HUES64 (cell line): ENCODE measurements at regions not wholly inside any gene's neighbourhood (a gene's known extent, or its start where the extent isn't known, plus 50 kb on each side); places are given as distances from the start of the nearest gene placed in this dataset.
"Not testable (repeated sequence)": the region's sequence is repeated elsewhere in the genome, so short reads cannot be mapped to it uniquely, and the experiment has no call there.

Experiments used
- H3K27ac ChIP-seq: 2 replicates; pipeline ENCODE4 v1.7.0; 2013; ENCODE audit warnings: low read depth, low read length, inconsistent platforms
- H3K27me3 ChIP-seq: 2 replicates; pipeline ENCODE4 v1.6.1; 2013; ENCODE audit warnings: mild to moderate bottlenecking, low read length; ENCODE audit not compliant: insufficient read depth
- H3K36me3 ChIP-seq: 2 replicates; pipeline ENCODE4 v1.6.1; 2013; ENCODE audit warnings: mild to moderate bottlenecking, low read length; ENCODE audit not compliant: insufficient read depth
- H3K4me1 ChIP-seq: 2 replicates; pipeline ENCODE4 v1.6.1; 2013; ENCODE audit warnings: mild to moderate bottlenecking, low read length, moderate library complexity; ENCODE audit not compliant: insufficient read depth
- H3K4me3 ChIP-seq: 2 replicates; pipeline ENCODE4 v1.5.1; 2013; ENCODE audit warnings: mild to moderate bottlenecking, low read length, moderate library complexity
- H3K9ac ChIP-seq: 2 replicates; pipeline ENCODE4 v1.6.1; 2013; ENCODE audit warnings: mild to moderate bottlenecking, low read depth, low read length
- H3K9me3 ChIP-seq: 2 replicates; pipeline ENCODE4 v1.6.1; 2013; ENCODE audit warnings: low read depth, low read length; ENCODE audit not compliant: insufficient read depth
- WGBS: fragments of 150-250, 120-280 bp; methylation state at CpG from one replicate; pipeline ENCODE4 v1.1.7; 2013; ENCODE audit warnings: missing lambda C conversion rate; 5-methylcytosine and 5-hydroxymethylcytosine counted together

DNA sequence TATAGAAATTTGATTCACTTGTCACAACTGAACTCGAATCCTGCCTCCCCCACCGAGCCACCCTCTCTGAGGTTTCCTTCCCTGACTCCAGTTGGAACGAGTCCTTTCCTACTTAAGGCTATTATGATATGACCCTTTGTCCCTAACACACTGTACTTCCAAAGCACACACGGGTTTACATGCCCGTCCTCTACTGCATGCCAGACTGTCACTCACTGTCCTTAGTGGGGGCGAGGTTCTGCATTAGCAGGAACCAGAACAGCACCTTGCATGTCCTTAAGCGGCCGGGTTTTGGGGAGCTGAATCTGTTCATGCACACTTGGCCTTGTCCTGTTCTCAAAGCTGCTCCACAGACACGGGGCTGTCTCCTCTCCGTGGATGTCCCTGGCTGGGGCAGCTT lies 164.6 kb upstream of the KCNJ6 start:
- Histone ChIP-seq H3K4me1 (no peaks in the 10 kb centered on the region), H3K27ac (no peak overlapping the region), H3K27me3 (no peaks in the 10 kb centered on the region), H3K36me3 (no peaks in the 10 kb centered on the region), H3K9me3 (no peaks in the 10 kb centered on the region), H3K4me3 (no peak overlapping the region), H3K9ac (no peak overlapping the region)
- WGBS = 91% methylated on average over 10 of the region's 10 CpGs

- Histone ChIP-seq H3K27ac (no peak overlapping the region), H3K36me3 (no peaks in the 10 kb centered on the region), H3K4me3 (no peak overlapping the region), H3K4me1 (no peaks in the 10 kb centered on the region), H3K9ac (no peak overlapping the region), H3K9me3 (no peaks in the 10 kb centered on the region), H3K27me3 (no peaks in the 10 kb centered on the region)
- WGBS = 96% methylated on average over 9 of the region's 9 CpGs
Measured at GRCh38 chr21:38081708-38082107, 165.5 kb upstream of the KCNJ6 start.

- Histone ChIP-seq H3K9me3 (no peaks in the 10 kb centered on the region), H3K27ac (no peak overlapping the region), H3K9ac (no peak overlapping the region), H3K36me3 (no peaks in the 10 kb centered on the region), H3K4me3 (no peak overlapping the region), H3K4me1 (no peaks in the 10 kb centered on the region), H3K27me3 (no peaks in the 10 kb centered on the region)
- WGBS = 93% methylated on average over 3 of the region's 4 CpGs
Measured at GRCh38 chr21:38082936-38083485, 166.8 kb upstream of the KCNJ6 start.

DNA sequence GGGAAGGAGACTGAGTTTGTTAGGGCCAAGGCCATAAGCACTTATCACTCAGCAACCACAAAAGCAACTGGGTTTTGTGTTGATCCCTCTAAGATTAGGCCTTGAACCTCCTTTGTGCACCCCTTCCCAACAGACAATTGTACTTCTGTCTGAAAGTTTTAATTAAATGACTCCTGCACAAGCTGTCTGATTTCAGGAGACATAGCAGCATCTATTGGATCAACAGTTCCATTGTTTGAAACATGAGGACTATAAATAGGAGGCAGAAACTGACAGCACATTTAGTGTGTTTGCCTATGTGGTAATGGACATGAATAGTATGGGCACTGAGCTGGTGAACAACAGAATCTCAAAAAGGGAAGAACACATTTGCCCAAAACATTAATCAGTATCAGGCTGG lies 167.3 kb upstream of the KCNJ6 start:
- no peak overlapping the region for H3K27ac ChIP-seq
- no peak overlapping the region for H3K4me3 ChIP-seq
- H3K4me1 ChIP-seq = no peaks in the 10 kb centered on the region
- H3K36me3 ChIP-seq = no peaks in the 10 kb centered on the region
- H3K27me3 ChIP-seq = no peaks in the 10 kb centered on the region
- H3K9ac ChIP-seq = no peak overlapping the region
- no peaks in the 10 kb centered on the region for H3K9me3 ChIP-seq

DNA sequence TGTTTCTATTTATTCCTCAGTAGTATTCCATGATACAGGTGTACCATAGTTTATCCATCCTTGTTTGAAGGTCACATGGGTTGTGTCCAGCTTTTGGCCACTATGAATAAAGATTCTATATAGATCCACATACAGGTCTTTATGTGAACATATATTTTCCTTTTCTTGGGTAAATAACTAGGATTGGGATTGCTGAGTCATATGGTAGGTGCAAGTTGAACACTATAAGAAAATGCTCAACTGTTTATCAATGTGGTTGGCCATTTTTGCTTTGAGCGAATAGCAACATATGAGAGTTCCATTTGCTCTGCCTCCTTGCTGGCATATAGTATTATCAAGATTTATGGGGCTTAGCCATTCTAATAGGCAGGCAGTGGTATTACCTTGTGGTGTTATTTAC lies 170.2 kb upstream of the KCNJ15 start:
- WGBS = 89% methylated on average over 1 of the region's 1 CpG
- Histone ChIP-seq H3K4me3 (no peak overlapping the region), H3K4me1 (no peaks in the 10 kb centered on the region), H3K27me3 (no peaks in the 10 kb centered on the region), H3K9ac (no peak overlapping the region), H3K9me3 (no peaks in the 10 kb centered on the region), H3K36me3 (no peaks in the 10 kb centered on the region), H3K27ac (no peak overlapping the region)

GRCh38 chr21:38088916-38089762 lies 167.7 kb upstream of the KCNJ15 start:
- Histone ChIP-seq H3K4me1 (no peaks in the 10 kb centered on the region), H3K9me3 (no peaks in the 10 kb centered on the region), H3K4me3 (no peak overlapping the region), H3K36me3 (no peaks in the 10 kb centered on the region), H3K27ac (no peak overlapping the region), H3K27me3 (no peaks in the 10 kb centered on the region), H3K9ac (no peak overlapping the region)
- WGBS = 97% methylated on average over 13 of the region's 13 CpGs

- Histone ChIP-seq H3K36me3 (no peaks in the 10 kb centered on the region), H3K4me3 (no peak overlapping the region), H3K27ac (no peak overlapping the region), H3K27me3 (no peaks in the 10 kb centered on the region), H3K4me1 (no peaks in the 10 kb centered on the region), H3K9me3 (no peaks in the 10 kb centered on the region), H3K9ac (no peak overlapping the region)
- 89% methylated on average over 6 of the region's 6 CpGs for WGBS
Measured at GRCh38 chr21:38089763-38090046, 167.1 kb upstream of the KCNJ15 start.

- H3K27me3 ChIP-seq, H3K36me3 ChIP-seq, H3K9ac ChIP-seq, H3K4me1 ChIP-seq, H3K4me3 ChIP-seq, H3K9me3 ChIP-seq, H3K27ac ChIP-seq: not testable (repeated sequence)
- no CpG with 5 or more reads among the region's 2 CpGs for WGBS
Measured at GRCh38 chr21:38091061-38091460, 165.7 kb upstream of the KCNJ15 start.

DNA sequence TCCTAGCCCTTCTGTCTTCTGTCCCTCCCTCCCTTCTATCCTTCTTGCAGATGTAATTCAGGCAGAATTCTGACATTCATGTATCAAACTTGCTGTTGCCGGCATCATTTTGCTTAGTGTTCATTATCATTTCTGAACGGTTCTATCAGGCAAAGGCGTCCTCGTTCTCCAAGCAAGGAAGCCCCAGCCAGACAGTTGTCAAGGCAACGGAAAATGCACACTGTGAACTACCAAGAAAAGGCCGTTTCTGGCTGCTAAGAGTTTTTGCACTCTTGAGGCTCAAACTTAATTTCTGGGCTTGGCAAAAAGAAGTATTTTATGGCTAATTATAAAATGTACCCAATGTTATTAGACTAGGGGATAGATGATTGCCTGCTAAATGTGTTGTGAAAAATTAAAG lies 164.7 kb upstream of the KCNJ15 start:
- no peaks in the 10 kb centered on the region for H3K4me1 ChIP-seq
- no peaks in the 10 kb centered on the region for H3K9me3 ChIP-seq
- no peak overlapping the region for H3K9ac ChIP-seq
- no peak overlapping the region for H3K4me3 ChIP-seq
- 87% methylated on average over 6 of the region's 6 CpGs for WGBS
- H3K27ac ChIP-seq = no peak overlapping the region
- H3K27me3 ChIP-seq = no peaks in the 10 kb centered on the region
- no peaks in the 10 kb centered on the region for H3K36me3 ChIP-seq

DNA sequence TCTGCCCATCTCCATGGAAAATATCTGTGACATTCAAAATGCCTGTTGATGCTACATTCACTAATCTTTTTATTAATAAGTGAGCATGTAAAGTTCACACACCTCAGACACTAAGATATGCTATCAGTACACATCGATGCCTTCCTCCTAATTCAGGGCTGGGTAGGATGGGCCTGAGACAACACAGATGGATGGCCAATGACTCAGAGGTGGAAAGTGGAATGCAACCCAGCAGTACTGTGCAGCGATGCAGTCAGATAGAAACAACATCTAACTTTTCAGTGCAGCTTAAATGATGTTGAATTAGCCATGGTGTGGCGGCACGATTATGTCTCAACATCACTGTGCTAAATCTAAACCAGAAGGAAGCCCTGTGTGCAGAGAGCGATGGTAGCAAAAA lies 161.6 kb upstream of the KCNJ15 start:
- 87% methylated on average over 4 of the region's 5 CpGs for WGBS
- no peak overlapping the region for H3K9ac ChIP-seq
- peaks cover 13% of the 10 kb centered on the region; the same call in 1 of the 2 replicates for H3K9me3 ChIP-seq
- no peak overlapping the region for H3K27ac ChIP-seq
- no peaks in the 10 kb centered on the region for H3K27me3 ChIP-seq
- no peaks in the 10 kb centered on the region for H3K36me3 ChIP-seq
- H3K4me3 ChIP-seq = no peak overlapping the region
- H3K4me1 ChIP-seq = no peaks in the 10 kb centered on the region

DNA sequence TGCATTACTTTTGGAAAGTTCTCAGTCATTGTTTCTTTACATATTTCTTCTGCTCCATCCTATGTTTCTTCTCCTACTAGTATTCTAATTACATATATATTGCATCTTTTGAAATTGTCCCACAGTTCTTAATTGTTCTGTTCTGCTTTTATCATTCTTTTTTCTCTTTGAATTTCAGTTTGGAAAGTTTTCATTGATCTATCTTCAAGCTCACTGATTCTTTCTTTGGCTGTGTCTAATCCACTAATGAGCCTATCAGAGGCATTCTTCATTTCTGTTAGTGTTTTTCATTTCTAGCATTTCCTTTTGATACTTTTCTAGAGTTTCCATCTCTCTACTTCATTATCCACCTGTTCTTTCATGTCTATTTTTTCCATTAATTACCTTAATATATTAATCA lies 159.0 kb upstream of the KCNJ15 start:
- H3K27me3 ChIP-seq = no peaks in the 10 kb centered on the region
- H3K4me3 ChIP-seq = no peak overlapping the region
- H3K4me1 ChIP-seq = no peaks in the 10 kb centered on the region
- H3K27ac ChIP-seq = no peak overlapping the region
- H3K36me3 ChIP-seq = no peaks in the 10 kb centered on the region
- peaks cover 13% of the 10 kb centered on the region; the same call in 1 of the 2 replicates for H3K9me3 ChIP-seq
- no peak overlapping the region for H3K9ac ChIP-seq
